Smooth muscle cell (in vitro differentiated cells): ENCODE measurements at regions not wholly inside any gene's neighbourhood (a gene's known extent, or its start where the extent isn't known, plus 50 kb on each side); places are given as distances from the start of the nearest gene placed in this dataset.

Source experiments
- DNase-seq: peaks from one replicate; lab custom pipeline; 2025; ENCODE audit not compliant: unreplicated experiment; lab: John Stamatoyannopoulos, UW
- H2AFZ ChIP-seq: fragments of 200-600 bp; sonication (generic); 2 replicates; pipeline ENCODE4 v1.6.0; 2016; ENCODE audit warnings: antibody characterized with exemption, low read depth, mild to moderate bottlenecking
- H3F3A ChIP-seq: fragments of 200-600 bp; sonication (generic); 2 replicates; pipeline ENCODE4 v1.6.0; 2017; ENCODE audit warnings: antibody characterized with exemption, low read depth
- H3K27ac ChIP-seq: fragments of 200-600 bp; sonication (generic); 2 replicates; pipeline ENCODE4 v1.5.1; 2016; ENCODE audit warnings: low read depth, mild to moderate bottlenecking
- H3K27me3 ChIP-seq: fragments of 200-600 bp; sonication (generic); 2 replicates; pipeline ENCODE4 v1.6.1; 2016; ENCODE audit warnings: low read depth, mild to moderate bottlenecking
- H3K36me3 ChIP-seq: fragments of 200-600 bp; sonication (generic); 2 replicates; pipeline ENCODE4 v1.5.1; 2016; ENCODE audit warnings: low read depth
- H3K4me1 ChIP-seq: fragments of 200-600 bp; sonication (generic); 2 replicates; pipeline ENCODE4 v1.5.1; 2016; ENCODE audit warnings: low read depth
- H3K4me2 ChIP-seq: fragments of 200-600 bp; sonication (generic); 2 replicates; pipeline ENCODE4 v1.6.0; 2016; ENCODE audit warnings: mild to moderate bottlenecking
- H3K4me3 ChIP-seq: fragments of 200-600 bp; sonication (generic); 2 replicates; pipeline ENCODE4 v1.5.1; 2016; ENCODE audit warnings: mild to moderate bottlenecking
- H3K79me2 ChIP-seq: fragments of 200-600 bp; sonication (generic); 2 replicates; pipeline ENCODE4 v1.6.0; 2016; ENCODE audit warnings: low read depth, mild to moderate bottlenecking
- H3K9ac ChIP-seq: fragments of 200-600 bp; sonication (generic); 2 replicates; pipeline ENCODE4 v1.6.0; 2016; ENCODE audit warnings: low read depth
- H3K9me3 ChIP-seq: fragments of 200-600 bp; sonication (generic); replicated peaks from 2 replicates; pipeline ENCODE4 v1.5.1; 2016; ENCODE audit warnings: low read depth
- H4K20me1 ChIP-seq: fragments of 200-600 bp; sonication (generic); 2 replicates; pipeline ENCODE4 v1.6.0; 2016; ENCODE audit warnings: low read depth
- CTCF ChIP-seq: fragments of 200-600 bp; sonication (generic); IDR thresholded peaks from 2 replicates; pipeline ENCODE4 v1.5.1; 2017; ENCODE audit warnings: borderline replicate concordance, mild to moderate bottlenecking, antibody characterized with exemption; ENCODE audit not compliant: insufficient read depth, poor library complexity, severe bottlenecking
- WGBS: methylation state at CpG from one replicate; pipeline ENCODE4 v1.1.7; 2016; ENCODE audit warnings: low lambda C conversion rate; 5-methylcytosine and 5-hydroxymethylcytosine counted together

- H3K9ac ChIP-seq, result no peak overlapping the region
- H3F3A ChIP-seq, result peaks cover 14% of the 10 kb centered on the region
- DNase-seq, result no peak
- no peak overlapping the region for H2AFZ ChIP-seq
- H3K4me3 ChIP-seq, result no peak overlapping the region
- H3K36me3 ChIP-seq, result no peaks in the 10 kb centered on the region
- no peak overlapping the region for H3K27ac ChIP-seq
- no peaks in the 10 kb centered on the region for H3K79me2 ChIP-seq
- no peak for TF ChIP-seq CTCF
- H3K4me1 ChIP-seq, result peaks cover 29% of the 10 kb centered on the region
- H3K27me3 ChIP-seq, result no peaks in the 10 kb centered on the region
- no peaks in the 10 kb centered on the region for H3K9me3 ChIP-seq
- no peaks in the 10 kb centered on the region for H4K20me1 ChIP-seq
- H3K4me2 ChIP-seq, result no peak overlapping the region
- 79% methylated on average over 7 of the region's 7 CpGs for WGBS
Measured at GRCh38 chr10:120960725-120961124, 109.6 kb downstream of the WDR11 start.

GRCh38 chr10:120961795-120962755, 110.9 kb downstream of the WDR11 start:
- Histone ChIP-seq H3K9me3 (no peaks in the 10 kb centered on the region), H3K9ac (no peak overlapping the region), H2AFZ (peak overlapping the region; percentile 81), H4K20me1 (no peaks in the 10 kb centered on the region), H3K4me1 (peaks cover 36% of the 10 kb centered on the region), H3K4me2 (peak overlapping the region; percentile 33), H3K27ac (peak overlapping the region; percentile 39), H3K36me3 (no peaks in the 10 kb centered on the region), H3K4me3 (no peak overlapping the region), H3F3A (peaks cover 14% of the 10 kb centered on the region), H3K79me2 (no peaks in the 10 kb centered on the region), H3K27me3 (no peaks in the 10 kb centered on the region)
- 58% methylated on average over 17 of the region's 17 CpGs for WGBS
- TF ChIP-seq CTCF, result no peak
- DNase-seq, result no peak

- no peaks in the 10 kb centered on the region for H3K9me3 ChIP-seq
- peaks cover 36% of the 10 kb centered on the region for H3K4me1 ChIP-seq
- no peaks in the 10 kb centered on the region for H3K27me3 ChIP-seq
- H3K36me3 ChIP-seq, result no peaks in the 10 kb centered on the region
- H3K4me3 ChIP-seq, result no peak overlapping the region
- H3F3A ChIP-seq, result peaks cover 14% of the 10 kb centered on the region
- no peak overlapping the region for H3K9ac ChIP-seq
- no peak for TF ChIP-seq CTCF
- H4K20me1 ChIP-seq, result no peaks in the 10 kb centered on the region
- H3K79me2 ChIP-seq, result no peaks in the 10 kb centered on the region
- H2AFZ ChIP-seq, result no peak overlapping the region
- no peak for DNase-seq
- peak overlapping the region; percentile 33 for H3K4me2 ChIP-seq
- WGBS, result 57% methylated on average over 23 of the region's 23 CpGs
- no peak overlapping the region for H3K27ac ChIP-seq
Measured at GRCh38 chr10:120962756-120963593, 111.8 kb downstream of the WDR11 start.
